Smooth muscle cell (in vitro differentiated cells): ENCODE measurements at regions not wholly inside any gene's neighbourhood (a gene's known extent, or its start where the extent isn't known, plus 50 kb on each side); places are given as distances from the start of the nearest gene placed in this dataset.
A peak's percentile ranks its signal among the peaks of the same experiment; 100 is the strongest.

Experiments used
- DNase-seq: peaks from one replicate; lab custom pipeline; 2025; ENCODE audit not compliant: unreplicated experiment; lab: John Stamatoyannopoulos, UW
- H2AFZ ChIP-seq: fragments of 200-600 bp; sonication (generic); 2 replicates; pipeline ENCODE4 v1.6.0; 2016; ENCODE audit warnings: antibody characterized with exemption, low read depth, mild to moderate bottlenecking
- H3F3A ChIP-seq: fragments of 200-600 bp; sonication (generic); 2 replicates; pipeline ENCODE4 v1.6.0; 2017; ENCODE audit warnings: antibody characterized with exemption, low read depth
- H3K27ac ChIP-seq: fragments of 200-600 bp; sonication (generic); 2 replicates; pipeline ENCODE4 v1.5.1; 2016; ENCODE audit warnings: low read depth, mild to moderate bottlenecking
- H3K27me3 ChIP-seq: fragments of 200-600 bp; sonication (generic); 2 replicates; pipeline ENCODE4 v1.6.1; 2016; ENCODE audit warnings: low read depth, mild to moderate bottlenecking
- H3K36me3 ChIP-seq: fragments of 200-600 bp; sonication (generic); 2 replicates; pipeline ENCODE4 v1.5.1; 2016; ENCODE audit warnings: low read depth
- H3K4me1 ChIP-seq: fragments of 200-600 bp; sonication (generic); 2 replicates; pipeline ENCODE4 v1.5.1; 2016; ENCODE audit warnings: low read depth
- H3K4me2 ChIP-seq: fragments of 200-600 bp; sonication (generic); 2 replicates; pipeline ENCODE4 v1.6.0; 2016; ENCODE audit warnings: mild to moderate bottlenecking
- H3K4me3 ChIP-seq: fragments of 200-600 bp; sonication (generic); 2 replicates; pipeline ENCODE4 v1.5.1; 2016; ENCODE audit warnings: mild to moderate bottlenecking
- H3K79me2 ChIP-seq: fragments of 200-600 bp; sonication (generic); 2 replicates; pipeline ENCODE4 v1.6.0; 2016; ENCODE audit warnings: low read depth, mild to moderate bottlenecking
- H3K9ac ChIP-seq: fragments of 200-600 bp; sonication (generic); 2 replicates; pipeline ENCODE4 v1.6.0; 2016; ENCODE audit warnings: low read depth
- H3K9me3 ChIP-seq: fragments of 200-600 bp; sonication (generic); replicated peaks from 2 replicates; pipeline ENCODE4 v1.5.1; 2016; ENCODE audit warnings: low read depth
- H4K20me1 ChIP-seq: fragments of 200-600 bp; sonication (generic); 2 replicates; pipeline ENCODE4 v1.6.0; 2016; ENCODE audit warnings: low read depth
- WGBS: methylation state at CpG from one replicate; pipeline ENCODE4 v1.1.7; 2016; ENCODE audit warnings: low lambda C conversion rate; 5-methylcytosine and 5-hydroxymethylcytosine counted together
- TF ChIP-seq, protein P1 (sequence below): fragments of 200-600 bp; sonication (generic); IDR thresholded peaks from 2 replicates; pipeline ENCODE4 v1.5.1; 2017; ENCODE audit warnings: borderline replicate concordance, mild to moderate bottlenecking, antibody characterized with exemption; ENCODE audit not compliant: insufficient read depth, poor library complexity, severe bottlenecking

- peaks cover 11% of the 10 kb centered on the region for H3F3A ChIP-seq
- H3K36me3 ChIP-seq = no peaks in the 10 kb centered on the region
- H3K79me2 ChIP-seq = no peaks in the 10 kb centered on the region
- H2AFZ ChIP-seq = no peak overlapping the region
- no peaks in the 10 kb centered on the region for H3K4me1 ChIP-seq
- WGBS = 98% methylated on average over 5 of the region's 5 CpGs
- H4K20me1 ChIP-seq = no peaks in the 10 kb centered on the region
- H3K4me2 ChIP-seq = no peak overlapping the region
- no peak overlapping the region for H3K9ac ChIP-seq
- no peak for DNase-seq
- TF ChIP-seq, protein P1, sequence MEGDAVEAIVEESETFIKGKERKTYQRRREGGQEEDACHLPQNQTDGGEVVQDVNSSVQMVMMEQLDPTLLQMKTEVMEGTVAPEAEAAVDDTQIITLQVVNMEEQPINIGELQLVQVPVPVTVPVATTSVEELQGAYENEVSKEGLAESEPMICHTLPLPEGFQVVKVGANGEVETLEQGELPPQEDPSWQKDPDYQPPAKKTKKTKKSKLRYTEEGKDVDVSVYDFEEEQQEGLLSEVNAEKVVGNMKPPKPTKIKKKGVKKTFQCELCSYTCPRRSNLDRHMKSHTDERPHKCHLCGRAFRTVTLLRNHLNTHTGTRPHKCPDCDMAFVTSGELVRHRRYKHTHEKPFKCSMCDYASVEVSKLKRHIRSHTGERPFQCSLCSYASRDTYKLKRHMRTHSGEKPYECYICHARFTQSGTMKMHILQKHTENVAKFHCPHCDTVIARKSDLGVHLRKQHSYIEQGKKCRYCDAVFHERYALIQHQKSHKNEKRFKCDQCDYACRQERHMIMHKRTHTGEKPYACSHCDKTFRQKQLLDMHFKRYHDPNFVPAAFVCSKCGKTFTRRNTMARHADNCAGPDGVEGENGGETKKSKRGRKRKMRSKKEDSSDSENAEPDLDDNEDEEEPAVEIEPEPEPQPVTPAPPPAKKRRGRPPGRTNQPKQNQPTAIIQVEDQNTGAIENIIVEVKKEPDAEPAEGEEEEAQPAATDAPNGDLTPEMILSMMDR = no peak
- H3K27ac ChIP-seq = no peak overlapping the region
- no peaks in the 10 kb centered on the region for H3K27me3 ChIP-seq
- no peak overlapping the region for H3K4me3 ChIP-seq
- peaks cover 19% of the 10 kb centered on the region for H3K9me3 ChIP-seq
Measured at GRCh38 chr15:70334286-70334685, 236.6 kb upstream of the TLE3 start.

DNA sequence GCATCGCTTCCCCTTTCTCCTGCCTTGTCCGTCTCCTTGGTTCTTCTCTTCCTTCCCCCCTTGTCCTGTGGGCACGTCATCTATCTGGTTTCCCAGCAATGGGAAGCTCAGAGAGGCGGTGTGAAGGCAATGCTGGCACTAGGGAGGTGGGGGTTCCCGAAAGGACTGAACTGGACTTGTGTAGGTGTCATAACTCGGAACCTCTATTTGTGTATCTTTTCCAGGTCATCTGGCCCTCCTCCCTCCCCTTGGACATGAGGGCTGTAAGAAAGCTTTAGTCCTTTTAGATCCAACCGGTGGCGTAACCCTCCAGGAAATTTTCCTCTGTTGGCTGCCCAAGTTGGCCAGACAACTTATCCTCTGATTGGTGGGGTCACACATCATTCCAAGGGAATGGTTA is 231.5 kb upstream of the TLE3 start:
- peaks cover 8% of the 10 kb centered on the region for H3F3A ChIP-seq
- H3K4me2 ChIP-seq = no peak overlapping the region
- no peaks in the 10 kb centered on the region for H3K36me3 ChIP-seq
- H3K4me1 ChIP-seq = peaks cover 9% of the 10 kb centered on the region
- H3K79me2 ChIP-seq = no peaks in the 10 kb centered on the region
- TF ChIP-seq, protein P1 = no peak
- H3K4me3 ChIP-seq = no peak overlapping the region
- H3K27me3 ChIP-seq = no peaks in the 10 kb centered on the region
- peaks cover 14% of the 10 kb centered on the region for H3K9me3 ChIP-seq
- 90% methylated on average over 8 of the region's 8 CpGs for WGBS
- no peak overlapping the region for H2AFZ ChIP-seq
- H3K9ac ChIP-seq = no peak overlapping the region
- no peak overlapping the region for H3K27ac ChIP-seq
- H4K20me1 ChIP-seq = no peaks in the 10 kb centered on the region
- DNase-seq = no peak

DNA sequence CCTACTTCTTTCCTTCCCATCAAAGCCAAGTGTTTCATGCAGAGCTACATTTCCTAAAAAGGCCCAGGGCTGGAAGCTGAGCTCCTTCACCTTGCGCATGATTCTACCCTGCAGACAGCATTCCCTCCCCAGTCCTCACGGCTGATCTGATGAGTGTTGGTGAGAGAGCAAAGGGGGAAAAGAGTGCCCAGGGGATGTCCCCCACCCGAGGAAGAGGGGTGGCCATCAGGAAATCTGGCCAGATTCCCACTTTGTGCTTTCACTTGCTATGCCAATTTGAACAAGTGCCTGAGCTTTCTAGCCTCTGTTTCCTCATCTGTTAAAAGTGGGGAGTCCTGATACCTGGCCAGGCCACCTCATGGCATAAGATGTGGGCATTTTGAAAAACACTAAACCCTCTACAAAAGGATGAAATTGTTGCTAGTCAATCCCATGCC is 231.0 kb upstream of the TLE3 start:
- Histone ChIP-seq H3K4me2 (no peak overlapping the region), H3K27ac (no peak overlapping the region), H3K4me1 (peaks cover 12% of the 10 kb centered on the region), H3K79me2 (no peaks in the 10 kb centered on the region), H3K27me3 (no peaks in the 10 kb centered on the region), H2AFZ (no peak overlapping the region), H3K36me3 (no peaks in the 10 kb centered on the region), H3K4me3 (no peak overlapping the region), H3K9ac (no peak overlapping the region), H3F3A (peaks cover 8% of the 10 kb centered on the region), H4K20me1 (no peaks in the 10 kb centered on the region), H3K9me3 (peaks cover 9% of the 10 kb centered on the region)
- WGBS = 88% methylated on average over 3 of the region's 3 CpGs
- TF ChIP-seq, protein P1 = no peak
- DNase-seq = no peak

DNA sequence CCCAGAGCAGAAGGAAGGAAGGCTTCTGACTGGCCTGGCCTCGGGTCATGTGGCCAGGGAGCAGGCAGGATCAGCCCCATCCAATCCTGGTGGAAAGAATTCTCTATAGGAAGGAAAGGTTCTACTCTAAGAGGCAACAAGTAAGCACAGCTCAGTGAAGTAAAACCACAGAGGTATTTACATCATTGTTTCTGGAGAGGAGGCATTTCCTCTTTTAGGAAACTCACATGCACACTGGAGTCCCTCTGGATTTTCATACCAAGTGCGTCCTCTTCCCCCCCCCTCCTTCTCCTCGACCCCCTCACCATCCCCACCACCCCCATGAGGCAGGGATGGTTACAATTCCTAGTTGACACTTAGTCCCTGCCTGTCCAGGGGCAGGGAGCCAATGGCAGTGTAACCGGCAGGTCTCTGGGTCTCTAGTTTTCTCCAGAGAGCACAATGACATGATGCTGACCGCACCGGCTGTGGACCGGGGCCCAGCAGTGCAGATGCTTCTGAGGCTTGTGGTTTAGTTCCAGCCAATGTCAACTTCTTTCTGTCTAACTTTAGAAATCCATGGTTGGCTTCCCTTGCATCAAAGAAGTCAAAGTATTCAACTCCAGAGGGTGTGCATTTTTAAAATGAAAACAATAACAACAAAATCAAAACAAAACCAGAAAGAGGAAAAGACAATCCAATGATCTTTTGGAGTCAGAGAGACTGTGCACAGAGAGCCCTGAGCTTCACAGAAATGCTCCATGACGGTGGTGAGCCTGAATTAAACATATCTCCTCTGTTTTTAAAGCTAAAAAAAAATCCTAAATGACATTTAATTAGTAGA is 230.3 kb upstream of the TLE3 start:
- Histone ChIP-seq H4K20me1 (no peaks in the 10 kb centered on the region), H3K9me3 (peaks cover 3% of the 10 kb centered on the region), H3K4me2 (peak overlapping the region; percentile 17), H3F3A (peaks cover 14% of the 10 kb centered on the region), H3K9ac (no peak overlapping the region), H3K27ac (peak overlapping the region; percentile 37), H3K27me3 (no peaks in the 10 kb centered on the region), H3K36me3 (no peaks in the 10 kb centered on the region), H3K4me1 (peaks cover 19% of the 10 kb centered on the region), H3K79me2 (no peaks in the 10 kb centered on the region), H3K4me3 (no peak overlapping the region), H2AFZ (peak overlapping the region; percentile 9)
- no peak for DNase-seq
- TF ChIP-seq, protein P1 = no peak
- WGBS = 55% methylated on average over 6 of the region's 8 CpGs
